Prostate gland (tissue), 2 donors: ENCODE measurements at regions not wholly inside any gene's neighbourhood (a gene's known extent, or its start where the extent isn't known, plus 50 kb on each side); places are given as distances from the start of the nearest gene placed in this dataset.

Source experiments
- DNase-seq: peaks from one replicate; pipeline ENCODE4 v3.0.0-alpha.2; 2019; ENCODE audit warnings: low spot score
- H3K27ac ChIP-seq, 2 donors: fragments of 200-600 bp; sonication (generic); 2 replicates each; pipeline ENCODE4 v1.5.1; 2017 to 2019
- H3K27me3 ChIP-seq: fragments of 200-600 bp; sonication (generic); replicated peaks from 2 replicates; pipeline ENCODE4 v1.5.1; 2019; ENCODE audit not compliant: insufficient read depth
- H3K36me3 ChIP-seq, 2 donors: fragments of 200-600 bp; sonication (generic); 1 replicate in 1 of 2; 2 replicates in 1 of 2; pipeline versions ENCODE4 v1.5.1 to v1.8.1; 2017 to 2019
- H3K4me1 ChIP-seq: fragments of 200-600 bp; sonication (generic); replicated peaks from 2 replicates; pipeline ENCODE4 v1.5.1; 2019
- H3K4me3 ChIP-seq, 2 donors: fragments of 200-600 bp; sonication (generic); 2 replicates each; pipeline ENCODE4 v1.5.1; 2017 to 2019
- H3K9me3 ChIP-seq: fragments of 200-600 bp; sonication (generic); 2 replicates; pipeline ENCODE4 v1.5.1; 2017
- POLR2A ChIP-seq: fragments of 450-650 bp; IDR thresholded peaks from one replicate; pipeline ENCODE4 v1.6.1; 2016; ENCODE audit warnings: antibody characterized with exemption, mild to moderate bottlenecking
- POLR2AphosphoS5 ChIP-seq: sonication (generic); formaldehyde crosslinking; IDR thresholded peaks from one replicate; pipeline ENCODE4 v1.6.1; 2017; ENCODE audit warnings: antibody characterized with exemption
- WGBS: methylation state at CpG from one replicate; pipeline ENCODE4 v1.1.5; 2018; 5-methylcytosine and 5-hydroxymethylcytosine counted together
- intact Hi-C: fragments of 100-400 bp; cut with DNase I; formaldehyde crosslinking; loops from one replicate; pipeline ENCODE4 v1.14.2; 2022
- TF ChIP-seq, protein P1 (sequence below), 4 experiments: fragments of 200-600 bp in 2 of 4; fragments of 450-650 bp in 2 of 4; sonication (generic) in 2 of 4; IDR thresholded peaks; 1 replicate in 3 of 4; 2 replicates in 1 of 4; pipeline ENCODE4 v1.5.1; 2016 to 2019; ENCODE audit warnings: antibody characterized with exemption in 4 of 4, mild to moderate bottlenecking in 2 of 4, moderate library complexity in 2 of 4

DNA sequence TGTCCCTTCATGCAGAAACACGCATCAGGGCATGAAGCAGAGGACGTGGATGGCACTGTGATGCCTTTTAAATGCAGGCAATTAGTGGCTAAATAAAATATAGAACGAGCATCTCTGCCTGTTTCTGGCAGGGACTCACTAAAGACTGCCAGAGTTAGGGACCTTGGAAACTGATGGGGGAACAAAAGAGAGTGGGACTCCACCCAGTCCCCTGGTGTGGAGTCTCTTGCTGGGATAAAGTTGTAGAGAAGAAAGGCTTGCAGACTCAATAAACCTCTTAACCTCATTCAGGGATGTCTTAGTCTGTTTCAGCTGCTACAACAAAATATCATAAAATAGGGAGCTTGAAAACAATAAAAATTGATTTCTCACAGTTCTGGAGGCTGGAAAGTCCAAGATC, 87.6 kb upstream of the ARAP3 start:
- Histone ChIP-seq H3K4me1 (no peaks in the 10 kb centered on the region), H3K36me3 (no peaks in the 10 kb centered on the region), H3K27ac (no peak overlapping the region), H3K4me3 (no peak overlapping the region), H3K9me3 (no peaks in the 10 kb centered on the region), H3K27me3 (no peaks in the 10 kb centered on the region)
- WGBS, result 55% methylated on average over 3 of the region's 3 CpGs
- TF ChIP-seq, protein P1, sequence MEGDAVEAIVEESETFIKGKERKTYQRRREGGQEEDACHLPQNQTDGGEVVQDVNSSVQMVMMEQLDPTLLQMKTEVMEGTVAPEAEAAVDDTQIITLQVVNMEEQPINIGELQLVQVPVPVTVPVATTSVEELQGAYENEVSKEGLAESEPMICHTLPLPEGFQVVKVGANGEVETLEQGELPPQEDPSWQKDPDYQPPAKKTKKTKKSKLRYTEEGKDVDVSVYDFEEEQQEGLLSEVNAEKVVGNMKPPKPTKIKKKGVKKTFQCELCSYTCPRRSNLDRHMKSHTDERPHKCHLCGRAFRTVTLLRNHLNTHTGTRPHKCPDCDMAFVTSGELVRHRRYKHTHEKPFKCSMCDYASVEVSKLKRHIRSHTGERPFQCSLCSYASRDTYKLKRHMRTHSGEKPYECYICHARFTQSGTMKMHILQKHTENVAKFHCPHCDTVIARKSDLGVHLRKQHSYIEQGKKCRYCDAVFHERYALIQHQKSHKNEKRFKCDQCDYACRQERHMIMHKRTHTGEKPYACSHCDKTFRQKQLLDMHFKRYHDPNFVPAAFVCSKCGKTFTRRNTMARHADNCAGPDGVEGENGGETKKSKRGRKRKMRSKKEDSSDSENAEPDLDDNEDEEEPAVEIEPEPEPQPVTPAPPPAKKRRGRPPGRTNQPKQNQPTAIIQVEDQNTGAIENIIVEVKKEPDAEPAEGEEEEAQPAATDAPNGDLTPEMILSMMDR (IDR thresholded peaks at IDR 0.05), result no peak
- TF ChIP-seq POLR2A, result no peak
- TF ChIP-seq POLR2AphosphoS5, result no peak
- intact Hi-C loops, result no loop called here
- no peak for DNase-seq

DNA sequence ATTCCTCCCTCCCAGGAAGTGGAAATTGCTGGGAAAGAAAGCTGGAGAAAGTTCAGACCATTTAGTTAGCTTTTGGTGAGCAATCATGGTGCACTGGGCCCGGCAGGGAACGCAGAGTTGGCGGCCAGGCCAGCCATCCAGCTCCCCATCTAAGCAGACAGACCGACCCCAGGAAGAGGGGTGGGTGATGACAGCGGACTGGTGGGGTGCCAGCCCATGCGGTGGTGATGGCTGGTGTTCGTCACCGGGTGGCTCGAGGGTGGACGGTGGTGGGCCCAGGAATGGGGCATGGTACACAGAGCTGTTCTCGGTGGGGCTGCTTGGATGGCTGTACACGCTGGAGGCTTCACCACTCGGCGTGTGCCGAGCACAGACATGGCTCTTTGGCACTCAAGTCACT, 85.6 kb upstream of the ARAP3 start:
- WGBS, result 91% methylated on average over 15 of the region's 15 CpGs
- no peak for TF ChIP-seq POLR2AphosphoS5
- TF ChIP-seq, protein P1 (IDR thresholded peaks at IDR 0.05), result no peak
- TF ChIP-seq POLR2A, result no peak
- H3K4me1 ChIP-seq, result no peaks in the 10 kb centered on the region
- intact Hi-C loops, result no loop called here
- no peak overlapping the region for H3K27ac ChIP-seq
- no peak for DNase-seq
- no peaks in the 10 kb centered on the region for H3K9me3 ChIP-seq
- no peaks in the 10 kb centered on the region for H3K27me3 ChIP-seq
- H3K36me3 ChIP-seq, result no peaks in the 10 kb centered on the region
- no peak overlapping the region for H3K4me3 ChIP-seq

- intact Hi-C loops, result no loop called here
- DNase-seq, result no peak
- no peak overlapping the region for H3K27ac ChIP-seq
Observed at GRCh38 chr5:141765896-141766551, 84.0 kb upstream of the ARAP3 start.

DNA sequence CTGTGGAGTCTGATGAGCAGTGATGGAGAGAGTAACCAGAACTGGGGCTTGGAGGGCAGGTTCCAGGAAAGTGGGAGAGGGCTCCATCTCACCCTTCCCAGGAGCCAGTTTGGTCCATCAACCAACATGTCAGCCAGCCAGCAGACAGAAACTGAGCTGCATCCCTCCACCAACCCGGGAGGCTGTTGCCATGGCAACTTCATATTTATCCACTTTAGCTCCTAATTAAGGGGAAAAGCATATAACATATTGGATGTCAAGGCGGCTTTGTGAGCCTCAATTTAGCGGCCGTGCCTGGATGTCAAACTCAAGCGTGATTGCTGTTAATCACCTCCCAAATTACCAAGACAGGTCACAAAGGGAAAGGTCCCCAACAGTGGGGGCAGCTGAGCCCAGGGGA, 81.5 kb upstream of the ARAP3 start:
- no peak for DNase-seq
- Histone ChIP-seq H3K4me3 (no peak overlapping the region), H3K27ac (no peak overlapping the region), H3K4me1 (no peaks in the 10 kb centered on the region), H3K36me3 (no peaks in the 10 kb centered on the region), H3K27me3 (no peaks in the 10 kb centered on the region), H3K9me3 (no peaks in the 10 kb centered on the region)
- intact Hi-C loops, result no loop called here
- TF ChIP-seq POLR2A (no peak), POLR2AphosphoS5 (no peak)
- TF ChIP-seq, protein P1 (IDR thresholded peaks at IDR 0.05), result no peak
- WGBS, result 64% methylated on average over 5 of the region's 5 CpGs

More at GRCh38 chr5:141765896-141766551, 84.0 kb upstream of the ARAP3 start:
- TF ChIP-seq, protein P1 (IDR thresholded peaks at IDR 0.05), result no peak
- TF ChIP-seq POLR2A, result no peak
- TF ChIP-seq POLR2AphosphoS5, result no peak
- Histone ChIP-seq H3K4me1 (no peaks in the 10 kb centered on the region), H3K36me3 (no peaks in the 10 kb centered on the region), H3K4me3 (no peak overlapping the region), H3K9me3 (no peaks in the 10 kb centered on the region), H3K27me3 (no peaks in the 10 kb centered on the region)
- 38% methylated on average over 2 of the region's 2 CpGs for WGBS

GRCh38 chr5:141762790-141763368, 80.8 kb upstream of the ARAP3 start:
- H3K27me3 ChIP-seq, result no peaks in the 10 kb centered on the region
- 83% methylated on average over 8 of the region's 8 CpGs for WGBS
- H3K36me3 ChIP-seq, result no peaks in the 10 kb centered on the region
- TF ChIP-seq POLR2A, result no peak
- TF ChIP-seq, protein P1 (IDR thresholded peaks at IDR 0.05), result no peak
- TF ChIP-seq POLR2AphosphoS5, result no peak
- H3K4me1 ChIP-seq, result no peaks in the 10 kb centered on the region
- H3K9me3 ChIP-seq, result no peaks in the 10 kb centered on the region
- DNase-seq, result no peak
- no peak overlapping the region for H3K27ac ChIP-seq
- H3K4me3 ChIP-seq, result no peak overlapping the region
- intact Hi-C loops, result no loop called here
